ENCODE measurements at regions not wholly inside any gene's neighbourhood (a gene's known extent, or its start where the extent isn't known, plus 50 kb on each side); places are given as distances from the start of the nearest gene placed in this dataset.

DNA sequence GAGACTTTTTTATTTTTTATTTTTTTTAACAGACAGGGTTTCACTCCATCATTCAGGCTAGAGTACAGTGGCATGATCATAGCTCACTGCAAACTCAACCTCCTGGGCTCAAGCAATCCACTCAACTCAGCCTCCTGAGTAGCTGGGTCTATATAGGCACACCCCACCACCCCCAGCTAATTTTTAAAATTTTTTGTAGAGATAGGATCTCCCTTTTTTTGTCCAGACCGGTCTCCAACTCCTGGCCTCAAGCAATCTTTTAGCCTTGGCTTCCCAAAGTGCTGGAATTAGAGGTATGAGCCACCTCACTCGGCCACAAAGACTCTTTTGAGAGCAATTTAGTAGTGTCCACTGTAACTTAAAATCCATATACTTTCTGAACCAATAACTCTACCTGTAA lies 103.3 kb upstream of the DST start:
- Mint-ChIP-seq H3K4me3 (no peak overlapping the region), H3K36me3 (ENCODE audit: low read depth) (no peaks in the 10 kb centered on the region), H3K27ac (no peak overlapping the region), H3K27me3 (peaks cover 4% of the 10 kb centered on the region), H3K9me3 (no peaks in the 10 kb centered on the region), H3K4me1 (ENCODE audit: low read depth) (no peaks in the 10 kb centered on the region)
- no peak for ATAC-seq (ENCODE audit: poor library complexity)
- H3K27me3 ChIP-seq (ENCODE audit: control insufficient read depth in 1 of 2, insufficient read depth in 2 of 2, low read length in 2 of 2) = no peaks in the 10 kb centered on the region
- no peak for DNase-seq
- POLR2A ChIA-PET = no interaction called here
- no peaks in the 10 kb centered on the region for H3K4me1 ChIP-seq (ENCODE audit: insufficient read depth, low read length)
- no peaks in the 10 kb centered on the region for H3K9me3 ChIP-seq (ENCODE audit: control insufficient read depth in 1 of 2, insufficient read depth in 1 of 2, low read length in 2 of 2)
- H3K4me3 ChIP-seq (ENCODE audit: low read length) = no peak overlapping the region
- intact Hi-C loops (cut with DNase I, micrococcal nuclease) = no loop called here
- H3K27ac ChIP-seq (ENCODE audit: low read depth in 1 of 2, low read length in 2 of 2) = no peak overlapping the region
- H3K36me3 ChIP-seq (ENCODE audit: insufficient read depth, low read length) = no peaks in the 10 kb centered on the region
- TF ChIP-seq, protein P1, sequence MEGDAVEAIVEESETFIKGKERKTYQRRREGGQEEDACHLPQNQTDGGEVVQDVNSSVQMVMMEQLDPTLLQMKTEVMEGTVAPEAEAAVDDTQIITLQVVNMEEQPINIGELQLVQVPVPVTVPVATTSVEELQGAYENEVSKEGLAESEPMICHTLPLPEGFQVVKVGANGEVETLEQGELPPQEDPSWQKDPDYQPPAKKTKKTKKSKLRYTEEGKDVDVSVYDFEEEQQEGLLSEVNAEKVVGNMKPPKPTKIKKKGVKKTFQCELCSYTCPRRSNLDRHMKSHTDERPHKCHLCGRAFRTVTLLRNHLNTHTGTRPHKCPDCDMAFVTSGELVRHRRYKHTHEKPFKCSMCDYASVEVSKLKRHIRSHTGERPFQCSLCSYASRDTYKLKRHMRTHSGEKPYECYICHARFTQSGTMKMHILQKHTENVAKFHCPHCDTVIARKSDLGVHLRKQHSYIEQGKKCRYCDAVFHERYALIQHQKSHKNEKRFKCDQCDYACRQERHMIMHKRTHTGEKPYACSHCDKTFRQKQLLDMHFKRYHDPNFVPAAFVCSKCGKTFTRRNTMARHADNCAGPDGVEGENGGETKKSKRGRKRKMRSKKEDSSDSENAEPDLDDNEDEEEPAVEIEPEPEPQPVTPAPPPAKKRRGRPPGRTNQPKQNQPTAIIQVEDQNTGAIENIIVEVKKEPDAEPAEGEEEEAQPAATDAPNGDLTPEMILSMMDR (IDR thresholded peaks at IDR 0.05) = no peak
- CTCF ChIA-PET = no interaction called here

DNA sequence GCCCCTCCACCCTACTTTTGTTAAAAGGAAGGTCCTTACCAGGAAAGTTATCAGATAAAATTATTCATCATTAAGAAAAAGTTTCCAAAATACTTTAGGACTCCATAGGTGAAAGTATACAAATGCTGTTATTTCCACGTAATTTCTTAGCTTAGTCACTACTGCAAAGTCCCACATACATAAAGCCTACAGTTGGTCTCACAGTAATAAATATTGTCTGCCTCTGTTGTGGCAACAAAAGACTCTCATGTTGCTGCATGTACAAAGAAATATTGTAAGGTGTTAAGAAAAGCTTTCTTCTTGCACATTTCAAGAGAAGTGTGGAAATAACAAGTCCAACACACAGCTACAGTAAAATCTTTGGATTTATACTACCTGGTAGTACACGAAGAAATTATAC lies 102.4 kb upstream of the DST start:
- H3K27ac ChIP-seq (ENCODE audit: low read depth in 1 of 2, low read length in 2 of 2) = no peak overlapping the region
- Mint-ChIP-seq H3K27ac (no peak overlapping the region), H3K36me3 (ENCODE audit: low read depth) (no peaks in the 10 kb centered on the region), H3K4me3 (no peak overlapping the region), H3K4me1 (ENCODE audit: low read depth) (no peaks in the 10 kb centered on the region), H3K9me3 (no peaks in the 10 kb centered on the region), H3K27me3 (peaks cover 4% of the 10 kb centered on the region)
- no peaks in the 10 kb centered on the region for H3K27me3 ChIP-seq (ENCODE audit: control insufficient read depth in 1 of 2, insufficient read depth in 2 of 2, low read length in 2 of 2)
- H3K4me1 ChIP-seq (ENCODE audit: insufficient read depth, low read length) = no peaks in the 10 kb centered on the region
- H3K4me3 ChIP-seq (ENCODE audit: low read length) = no peak overlapping the region
- CTCF ChIA-PET = no interaction called here
- ATAC-seq (ENCODE audit: poor library complexity) (no peak), DNase-seq (no peak)
- POLR2A ChIA-PET = no interaction called here
- TF ChIP-seq, protein P1 (IDR thresholded peaks at IDR 0.05) = no peak
- H3K36me3 ChIP-seq (ENCODE audit: insufficient read depth, low read length) = no peaks in the 10 kb centered on the region
- intact Hi-C loops (cut with DNase I, micrococcal nuclease) = no loop called here
- H3K9me3 ChIP-seq (ENCODE audit: control insufficient read depth in 1 of 2, insufficient read depth in 1 of 2, low read length in 2 of 2) = no peaks in the 10 kb centered on the region

DNA sequence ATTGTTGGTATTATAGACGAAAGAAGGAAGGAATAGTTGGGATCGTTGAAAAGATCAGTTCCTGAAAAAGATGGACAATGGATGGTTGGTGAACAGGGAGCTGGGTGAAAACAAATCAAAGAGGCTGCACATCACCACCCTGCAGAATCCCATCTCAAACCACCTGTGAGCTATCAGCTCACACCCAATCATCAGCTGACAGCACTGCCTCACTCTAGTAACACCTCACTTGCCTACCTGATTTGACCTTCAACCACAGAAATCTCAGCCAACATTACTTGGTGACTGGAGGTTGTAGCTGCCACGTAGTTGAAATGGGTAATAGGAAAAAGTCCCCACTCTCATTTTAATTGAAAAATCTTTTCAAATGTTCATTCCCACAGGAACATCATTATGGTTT lies 101.8 kb upstream of the DST start:
- no peaks in the 10 kb centered on the region for H3K4me1 Mint-ChIP-seq (ENCODE audit: low read depth)
- H3K27me3 ChIP-seq (ENCODE audit: control insufficient read depth in 1 of 2, insufficient read depth in 2 of 2, low read length in 2 of 2) = no peaks in the 10 kb centered on the region
- DNase-seq (no peak), ATAC-seq (ENCODE audit: poor library complexity) (no peak)
- no peaks in the 10 kb centered on the region for H3K9me3 Mint-ChIP-seq
- no peaks in the 10 kb centered on the region for H3K36me3 Mint-ChIP-seq (ENCODE audit: low read depth)
- H3K9me3 ChIP-seq (ENCODE audit: control insufficient read depth in 1 of 2, insufficient read depth in 1 of 2, low read length in 2 of 2) = peaks cover 0 to 3% of the 10 kb centered on the region in 2 experiments
- peaks cover 4% of the 10 kb centered on the region for H3K27me3 Mint-ChIP-seq
- H3K36me3 ChIP-seq (ENCODE audit: insufficient read depth, low read length) = no peaks in the 10 kb centered on the region
- TF ChIP-seq, protein P1 (IDR thresholded peaks at IDR 0.05) = no peak
- H3K27ac Mint-ChIP-seq = no peak overlapping the region
- no peak overlapping the region for H3K4me3 Mint-ChIP-seq
- POLR2A ChIA-PET = no interaction called here
- intact Hi-C loops (cut with DNase I, micrococcal nuclease) = no loop called here
- H3K4me3 ChIP-seq (ENCODE audit: low read length) = no peak overlapping the region
- no peak overlapping the region for H3K27ac ChIP-seq (ENCODE audit: low read depth in 1 of 2, low read length in 2 of 2)
- CTCF ChIA-PET = no interaction called here
- no peaks in the 10 kb centered on the region for H3K4me1 ChIP-seq (ENCODE audit: insufficient read depth, low read length)
